Left lung (tissue), 4 donors: ENCODE measurements at regions not wholly inside any gene's neighbourhood (a gene's known extent, or its start where the extent isn't known, plus 50 kb on each side); places are given as distances from the start of the nearest gene placed in this dataset.

Experiments used
- ATAC-seq: fragments of 200-7000 bp; cut with Tn5 transposase; one replicate; pipeline ENCODE4 v1.9.1; 2020; ENCODE audit warnings: moderate library complexity
- DNase-seq, 4 donors: peaks; one replicate each; pipeline ENCODE4 v3.0.0-alpha.2; 2013 to 2020
- H3K27ac ChIP-seq, 2 donors: fragments of 200-600 bp; sonication (generic) in 1 of 2; one replicate each; pipeline versions ENCODE4 v1.5.0 to v1.8.0; 2020 to 2021
- H3K27me3 ChIP-seq, 2 donors: fragments of 200-600 bp; sonication (generic) in 1 of 2; one replicate each; pipeline versions ENCODE4 v1.5.0 to v1.8.0; 2020 to 2021
- H3K36me3 ChIP-seq, 2 donors: fragments of 200-600 bp; sonication (generic) in 1 of 2; one replicate each; pipeline versions ENCODE4 v1.5.0 to v1.8.0; 2020 to 2021
- H3K4me1 ChIP-seq, 2 donors: fragments of 200-600 bp; one replicate each; pipeline ENCODE4 v1.8.0; 2021
- H3K4me3 ChIP-seq, 2 donors: fragments of 200-600 bp; sonication (generic) in 1 of 2; one replicate each; pipeline versions ENCODE4 v1.5.0 to v1.8.0; 2020 to 2021; ENCODE audit warnings: mild to moderate bottlenecking in 1 of 2
- H3K9me3 ChIP-seq, 2 donors: fragments of 200-600 bp; sonication (generic) in 1 of 2; one replicate each; pipeline versions ENCODE4 v1.5.0 to v1.8.0; 2020 to 2021
- intact Hi-C, 2 donors: fragments of 100-400 bp; cut with DNase I; formaldehyde crosslinking; loops; one replicate each; pipeline versions ENCODE4 v1.11.2 to v1.14.2; 2022
- TF ChIP-seq, protein P1 (sequence below), 2 donors: fragments of 200-600 bp; sonication (generic) in 1 of 2; IDR thresholded peaks; one replicate each; pipeline versions ENCODE4 v1.5.0 to v1.8.0; 2021; ENCODE audit warnings: antibody characterized with exemption in 2 of 2
- donor health status: DM: no; HTN: yes; CAD: no.
- donor health status: DM: no; HTN: no; CAD: no.

DNA sequence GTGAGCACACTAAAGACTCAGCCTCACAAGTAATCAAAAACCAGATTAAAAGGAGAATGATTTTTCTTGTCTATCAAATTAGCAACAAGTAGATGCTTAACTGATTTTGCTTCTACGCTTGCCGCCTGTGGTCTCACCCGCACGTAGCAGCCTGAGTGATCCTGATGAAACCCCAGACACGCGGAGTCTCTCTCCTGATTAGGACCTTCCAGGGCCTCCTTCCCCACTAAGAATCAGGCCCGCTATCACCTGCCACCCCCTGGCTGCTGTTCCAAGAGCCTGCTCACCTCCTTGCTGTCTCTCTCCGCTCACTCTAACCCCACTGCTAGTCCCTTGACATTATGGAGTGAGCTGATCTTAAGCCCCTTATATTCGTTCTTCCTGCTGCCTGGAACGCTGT is 325.9 kb upstream of the NRP1 start:
- TF ChIP-seq, protein P1, sequence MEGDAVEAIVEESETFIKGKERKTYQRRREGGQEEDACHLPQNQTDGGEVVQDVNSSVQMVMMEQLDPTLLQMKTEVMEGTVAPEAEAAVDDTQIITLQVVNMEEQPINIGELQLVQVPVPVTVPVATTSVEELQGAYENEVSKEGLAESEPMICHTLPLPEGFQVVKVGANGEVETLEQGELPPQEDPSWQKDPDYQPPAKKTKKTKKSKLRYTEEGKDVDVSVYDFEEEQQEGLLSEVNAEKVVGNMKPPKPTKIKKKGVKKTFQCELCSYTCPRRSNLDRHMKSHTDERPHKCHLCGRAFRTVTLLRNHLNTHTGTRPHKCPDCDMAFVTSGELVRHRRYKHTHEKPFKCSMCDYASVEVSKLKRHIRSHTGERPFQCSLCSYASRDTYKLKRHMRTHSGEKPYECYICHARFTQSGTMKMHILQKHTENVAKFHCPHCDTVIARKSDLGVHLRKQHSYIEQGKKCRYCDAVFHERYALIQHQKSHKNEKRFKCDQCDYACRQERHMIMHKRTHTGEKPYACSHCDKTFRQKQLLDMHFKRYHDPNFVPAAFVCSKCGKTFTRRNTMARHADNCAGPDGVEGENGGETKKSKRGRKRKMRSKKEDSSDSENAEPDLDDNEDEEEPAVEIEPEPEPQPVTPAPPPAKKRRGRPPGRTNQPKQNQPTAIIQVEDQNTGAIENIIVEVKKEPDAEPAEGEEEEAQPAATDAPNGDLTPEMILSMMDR (IDR thresholded peaks at IDR 0.05), result no peak

DNA sequence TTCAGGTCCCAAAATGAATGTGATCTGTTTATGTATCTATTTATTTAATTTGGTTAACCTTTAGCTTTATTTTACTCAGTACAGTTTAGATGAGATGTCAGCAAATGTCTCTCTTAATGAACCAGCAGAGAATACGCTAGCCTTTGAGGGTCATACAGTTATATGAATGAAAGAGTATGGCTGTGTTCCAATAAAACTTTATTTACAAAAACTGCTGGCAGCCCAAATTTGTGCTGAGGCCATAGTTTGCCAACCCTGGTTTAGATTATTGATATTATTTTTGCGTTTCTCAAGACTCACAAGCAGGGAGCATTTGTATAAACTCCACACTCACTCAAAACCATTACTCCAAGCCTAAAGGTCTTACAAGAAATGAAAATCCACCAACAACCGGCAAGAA is 323.4 kb upstream of the NRP1 start:
- no peak overlapping the region for H3K27ac ChIP-seq
- no peak for ATAC-seq
- H3K36me3 ChIP-seq, result no peaks in the 10 kb centered on the region
- no peaks in the 10 kb centered on the region for H3K27me3 ChIP-seq
- H3K4me1 ChIP-seq, result peaks cover 0 to 11% of the 10 kb centered on the region in 2 donors
- no peaks in the 10 kb centered on the region for H3K9me3 ChIP-seq
- DNase-seq, result no peak
- intact Hi-C loops, result no loop called here
- no peak overlapping the region for H3K4me3 ChIP-seq
- TF ChIP-seq, protein P1 (IDR thresholded peaks at IDR 0.05), result no peak

More for the DNA sequence above, 325.9 kb upstream of the NRP1 start:
- intact Hi-C loops, result no loop called here
- H3K36me3 ChIP-seq, result no peaks in the 10 kb centered on the region
- no peak overlapping the region for H3K4me3 ChIP-seq
- ATAC-seq (no peak), DNase-seq (no peak)
- peaks cover 0 to 14% of the 10 kb centered on the region in 2 donors for H3K9me3 ChIP-seq
- no peak overlapping the region for H3K27ac ChIP-seq
- H3K27me3 ChIP-seq, result no peaks in the 10 kb centered on the region
- H3K4me1 ChIP-seq, result peaks cover 0 to 13% of the 10 kb centered on the region in 2 donors

DNA sequence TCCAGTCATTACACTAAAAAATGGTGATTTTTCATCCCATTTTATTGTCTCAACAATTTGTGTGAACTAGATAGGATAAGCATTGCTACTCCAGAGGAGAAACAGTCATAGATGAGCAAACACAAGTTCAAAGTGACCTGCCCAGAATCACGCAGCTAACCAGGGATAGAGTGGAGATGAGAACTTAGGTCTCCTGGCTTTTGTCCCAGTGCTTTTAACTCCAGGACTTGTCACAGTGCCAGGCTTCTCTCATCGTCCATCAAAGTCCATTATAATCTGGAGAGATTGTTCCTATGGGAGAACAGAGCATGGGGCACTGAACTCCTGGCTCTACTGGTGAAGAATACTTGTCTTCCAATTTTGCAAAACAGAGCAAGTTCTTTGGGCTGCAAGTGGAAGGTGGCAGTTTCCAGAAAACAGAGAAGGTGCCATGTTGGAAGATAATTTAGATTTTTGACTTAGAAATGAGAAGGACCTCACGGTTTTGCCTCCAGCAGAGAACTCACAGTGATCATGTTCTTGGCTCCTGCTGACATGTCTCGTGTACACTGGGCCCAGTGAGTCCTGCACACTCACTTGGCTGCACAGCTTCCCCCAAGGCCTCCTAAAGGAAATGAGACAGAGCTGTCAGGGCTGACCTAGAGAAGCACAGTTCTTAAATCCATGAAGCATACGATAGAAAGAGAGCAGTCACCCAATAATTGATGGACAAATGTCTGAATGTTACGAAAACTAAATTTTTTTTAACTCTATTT is 322.9 kb upstream of the NRP1 start:
- TF ChIP-seq, protein P1 (IDR thresholded peaks at IDR 0.05), result no peak
- no peak for ATAC-seq
- intact Hi-C loops, result no loop called here
- peaks cover 0 to 5% of the 10 kb centered on the region in 2 donors for H3K4me1 ChIP-seq
- no peak overlapping the region for H3K4me3 ChIP-seq
- no peak overlapping the region for H3K27ac ChIP-seq
- H3K27me3 ChIP-seq, result no peaks in the 10 kb centered on the region
- H3K9me3 ChIP-seq, result no peaks in the 10 kb centered on the region
- DNase-seq, result no peak
- H3K36me3 ChIP-seq, result no peaks in the 10 kb centered on the region

DNA sequence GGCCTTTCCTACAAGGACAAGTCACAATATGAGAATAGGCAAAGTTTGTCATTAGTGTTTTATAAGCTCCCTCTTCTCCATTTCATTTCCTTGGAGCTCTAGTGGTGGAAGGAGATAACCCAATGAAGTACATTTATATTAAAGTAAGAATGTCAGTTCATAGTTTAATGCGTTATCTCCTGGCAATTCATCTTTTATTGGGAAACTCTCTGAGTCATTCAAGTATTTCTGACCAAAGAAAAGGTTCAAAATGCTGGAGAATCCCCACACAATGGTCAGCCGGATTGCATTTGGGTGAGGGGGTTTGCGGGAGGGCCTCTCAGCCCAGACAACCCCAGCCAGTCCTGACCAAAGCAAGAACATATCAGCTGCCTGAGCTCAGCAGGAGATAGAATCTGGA is 321.5 kb upstream of the NRP1 start:
- TF ChIP-seq, protein P1 (IDR thresholded peaks at IDR 0.05), result no peak
- DNase-seq (no peak), ATAC-seq (no peak)
- Histone ChIP-seq H3K4me3 (no peak overlapping the region), H3K9me3 (no peaks in the 10 kb centered on the region), H3K4me1 (no peaks in the 10 kb centered on the region), H3K27ac (no peak overlapping the region), H3K27me3 (no peaks in the 10 kb centered on the region), H3K36me3 (no peaks in the 10 kb centered on the region)
- intact Hi-C loops, result no loop called here

DNA sequence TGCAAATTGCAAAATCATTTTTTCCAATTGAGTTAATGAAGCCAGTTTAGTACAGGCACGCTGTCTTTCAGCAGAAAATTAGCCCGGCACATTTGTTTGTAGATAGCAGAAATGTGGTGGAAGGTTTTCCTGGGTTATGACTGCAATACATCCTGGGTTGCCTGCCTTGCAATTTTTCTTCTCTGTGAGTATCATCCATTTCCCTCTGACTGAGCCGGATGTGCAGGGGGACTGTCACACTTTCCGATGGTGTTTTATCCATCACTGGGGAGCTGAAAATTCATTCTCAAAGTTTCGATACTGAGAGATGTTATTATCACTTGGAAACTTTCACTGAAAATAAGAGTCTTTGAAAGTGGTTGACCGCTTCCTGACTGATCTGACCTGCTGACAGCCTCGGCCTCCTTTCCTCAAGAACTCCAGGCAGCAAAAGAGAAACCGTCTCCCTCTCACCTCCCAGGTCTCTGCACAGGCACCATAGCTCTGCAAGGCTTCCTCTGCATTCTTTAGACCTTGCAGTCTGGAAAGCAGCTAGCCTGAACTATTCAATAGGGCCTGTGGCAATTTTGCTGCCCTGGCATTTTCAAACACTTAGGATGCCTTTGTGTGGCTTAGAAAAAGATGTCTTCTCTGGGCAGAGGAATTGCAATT is 320.8 kb upstream of the NRP1 start:
- Histone ChIP-seq H3K27me3 (no peaks in the 10 kb centered on the region), H3K36me3 (no peaks in the 10 kb centered on the region), H3K27ac (no peak overlapping the region), H3K9me3 (no peaks in the 10 kb centered on the region), H3K4me3 (no peak overlapping the region), H3K4me1 (no peaks in the 10 kb centered on the region)
- TF ChIP-seq, protein P1 (IDR thresholded peaks at IDR 0.05), result no peak
- DNase-seq (no peak), ATAC-seq (no peak)
- intact Hi-C loops, result no loop called here
